ENCODE measurements at regions not wholly inside any gene's neighbourhood (a gene's known extent, or its start where the extent isn't known, plus 50 kb on each side); places are given as distances from the start of the nearest gene placed in this dataset.

DNA sequence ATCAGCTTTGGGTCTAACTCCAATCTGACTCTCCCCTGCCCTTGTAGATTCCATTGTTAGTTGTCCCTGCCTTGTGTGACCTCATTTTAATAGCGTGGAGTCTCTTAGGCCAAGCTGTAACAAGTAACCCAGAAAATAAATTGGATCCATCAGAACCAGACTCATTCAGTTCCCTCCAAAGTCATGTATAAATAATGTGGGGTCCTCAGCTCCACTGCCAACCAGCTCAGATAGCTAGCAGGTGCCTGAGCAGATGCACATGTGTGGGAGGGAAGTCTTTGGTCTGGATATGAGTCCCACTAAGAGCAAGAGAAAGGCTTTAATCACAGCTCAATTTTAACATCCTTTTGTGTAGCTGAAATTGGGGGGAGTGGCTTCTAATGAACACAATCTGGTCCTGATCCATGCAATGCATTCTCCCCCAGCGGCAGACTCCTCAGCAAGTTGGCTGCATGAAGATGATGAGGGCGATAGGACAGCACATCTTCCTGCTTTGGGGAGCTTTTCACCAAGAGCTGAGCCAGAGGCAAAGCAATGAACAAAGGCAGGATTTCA lies 151.6 kb downstream of the ABCC12 start (continued):
- TF ChIP-seq, protein P1, sequence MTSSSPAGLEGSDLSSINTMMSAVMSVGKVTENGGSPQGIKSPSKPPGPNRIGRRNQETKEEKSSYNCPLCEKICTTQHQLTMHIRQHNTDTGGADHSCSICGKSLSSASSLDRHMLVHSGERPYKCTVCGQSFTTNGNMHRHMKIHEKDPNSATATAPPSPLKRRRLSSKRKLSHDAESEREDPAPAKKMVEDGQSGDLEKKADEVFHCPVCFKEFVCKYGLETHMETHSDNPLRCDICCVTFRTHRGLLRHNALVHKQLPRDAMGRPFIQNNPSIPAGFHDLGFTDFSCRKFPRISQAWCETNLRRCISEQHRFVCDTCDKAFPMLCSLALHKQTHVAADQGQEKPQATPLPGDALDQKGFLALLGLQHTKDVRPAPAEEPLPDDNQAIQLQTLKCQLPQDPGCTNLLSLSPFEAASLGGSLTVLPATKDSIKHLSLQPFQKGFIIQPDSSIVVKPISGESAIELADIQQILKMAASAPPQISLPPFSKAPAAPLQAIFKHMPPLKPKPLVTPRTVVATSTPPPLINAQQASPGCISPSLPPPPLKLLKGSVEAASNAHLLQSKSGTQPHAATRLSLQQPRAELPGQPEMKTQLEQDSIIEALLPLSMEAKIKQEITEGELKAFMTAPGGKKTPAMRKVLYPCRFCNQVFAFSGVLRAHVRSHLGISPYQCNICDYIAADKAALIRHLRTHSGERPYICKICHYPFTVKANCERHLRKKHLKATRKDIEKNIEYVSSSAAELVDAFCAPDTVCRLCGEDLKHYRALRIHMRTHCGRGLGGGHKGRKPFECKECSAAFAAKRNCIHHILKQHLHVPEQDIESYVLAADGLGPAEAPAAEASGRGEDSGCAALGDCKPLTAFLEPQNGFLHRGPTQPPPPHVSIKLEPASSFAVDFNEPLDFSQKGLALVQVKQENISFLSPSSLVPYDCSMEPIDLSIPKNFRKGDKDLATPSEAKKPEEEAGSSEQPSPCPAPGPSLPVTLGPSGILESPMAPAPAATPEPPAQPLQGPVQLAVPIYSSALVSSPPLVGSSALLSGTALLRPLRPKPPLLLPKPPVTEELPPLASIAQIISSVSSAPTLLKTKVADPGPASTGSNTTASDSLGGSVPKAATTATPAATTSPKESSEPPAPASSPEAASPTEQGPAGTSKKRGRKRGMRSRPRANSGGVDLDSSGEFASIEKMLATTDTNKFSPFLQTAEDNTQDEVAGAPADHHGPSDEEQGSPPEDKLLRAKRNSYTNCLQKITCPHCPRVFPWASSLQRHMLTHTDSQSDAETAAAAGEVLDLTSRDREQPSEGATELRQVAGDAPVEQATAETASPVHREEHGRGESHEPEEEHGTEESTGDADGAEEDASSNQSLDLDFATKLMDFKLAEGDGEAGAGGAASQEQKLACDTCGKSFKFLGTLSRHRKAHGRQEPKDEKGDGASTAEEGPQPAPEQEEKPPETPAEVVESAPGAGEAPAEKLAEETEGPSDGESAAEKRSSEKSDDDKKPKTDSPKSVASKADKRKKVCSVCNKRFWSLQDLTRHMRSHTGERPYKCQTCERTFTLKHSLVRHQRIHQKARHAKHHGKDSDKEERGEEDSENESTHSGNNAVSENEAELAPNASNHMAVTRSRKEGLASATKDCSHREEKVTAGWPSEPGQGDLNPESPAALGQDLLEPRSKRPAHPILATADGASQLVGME (CRISPR knock-in tag; IDR thresholded peaks at IDR 0.05): no peak
- TF ChIP-seq ZNF445 (CRISPR knock-in tag; IDR thresholded peaks at IDR 0.05; ENCODE audit: low read depth) (no peak), SRSF3 (IDR thresholded peaks at IDR 0.05; ENCODE audit: insufficient read depth, low read length) (no peak), ZNF584 (CRISPR knock-in tag; IDR thresholded peaks at IDR 0.05; ENCODE audit: low read depth) (no peak), HMG20B (CRISPR knock-in tag; IDR thresholded peaks at IDR 0.05) (no peak), SNRNP70 (optimal IDR thresholded peaks at IDR 0.05; ENCODE audit: low read depth, low read length) (no peak)
- TF ChIP-seq, protein P2, sequence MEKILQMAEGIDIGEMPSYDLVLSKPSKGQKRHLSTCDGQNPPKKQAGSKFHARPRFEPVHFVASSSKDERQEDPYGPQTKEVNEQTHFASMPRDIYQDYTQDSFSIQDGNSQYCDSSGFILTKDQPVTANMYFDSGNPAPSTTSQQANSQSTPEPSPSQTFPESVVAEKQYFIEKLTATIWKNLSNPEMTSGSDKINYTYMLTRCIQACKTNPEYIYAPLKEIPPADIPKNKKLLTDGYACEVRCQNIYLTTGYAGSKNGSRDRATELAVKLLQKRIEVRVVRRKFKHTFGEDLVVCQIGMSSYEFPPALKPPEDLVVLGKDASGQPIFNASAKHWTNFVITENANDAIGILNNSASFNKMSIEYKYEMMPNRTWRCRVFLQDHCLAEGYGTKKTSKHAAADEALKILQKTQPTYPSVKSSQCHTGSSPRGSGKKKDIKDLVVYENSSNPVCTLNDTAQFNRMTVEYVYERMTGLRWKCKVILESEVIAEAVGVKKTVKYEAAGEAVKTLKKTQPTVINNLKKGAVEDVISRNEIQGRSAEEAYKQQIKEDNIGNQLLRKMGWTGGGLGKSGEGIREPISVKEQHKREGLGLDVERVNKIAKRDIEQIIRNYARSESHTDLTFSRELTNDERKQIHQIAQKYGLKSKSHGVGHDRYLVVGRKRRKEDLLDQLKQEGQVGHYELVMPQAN (IDR thresholded peaks at IDR 0.05; ENCODE audit: borderline replicate concordance): no peak
